Hematopoietic multipotent progenitor cell treated with erythropoietin and hydrocortisone succinate and interleukin-3 and kit ligand, for 15 days (in vitro differentiated cells): ENCODE measurements at regions not wholly inside any gene's neighbourhood (a gene's known extent, or its start where the extent isn't known, plus 50 kb on each side); places are given as distances from the start of the nearest gene placed in this dataset.
"Not testable (repeated sequence)": the region's sequence is repeated elsewhere in the genome, so short reads cannot be mapped to it uniquely, and the experiment has no call there.

Source experiments
- DNase-seq: peaks from one replicate; pipeline ENCODE4 v3.0.0-alpha.2; 2015; ENCODE audit warnings: low spot score

GRCh38 chr18:67865400-67865799, 348.9 kb upstream of the DSEL start:
- no peak for DNase-seq

GRCh38 chr18:67864677-67865340, 348.3 kb upstream of the DSEL start:
- no peak for DNase-seq

GRCh38 chr18:67862069-67862468, 345.5 kb upstream of the DSEL start:
- DNase-seq: no peak

GRCh38 chr18:67854340-67854739, 337.8 kb upstream of the DSEL start:
- no peak for DNase-seq

- DNase-seq: no peak
These were observed 330.0 kb upstream of the DSEL start for GRCh38 chr18:67846422-67847098.

GRCh38 chr18:67845035-67845434, 328.5 kb upstream of the DSEL start:
- no peak for DNase-seq

GRCh38 chr18:67840379-67840778, 323.9 kb upstream of the DSEL start:
- no peak for DNase-seq

GRCh38 chr18:67818432-67818831, 301.9 kb upstream of the DSEL start:
- DNase-seq: no peak

GRCh38 chr18:67815280-67815679, 298.8 kb upstream of the DSEL start:
- DNase-seq: no peak

GRCh38 chr18:67813380-67814028, 297.0 kb upstream of the DSEL start:
- no peak for DNase-seq

GRCh38 chr18:67805261-67805660, 288.7 kb upstream of the DSEL start:
- DNase-seq: no peak

- DNase-seq: no peak
These were observed 278.0 kb upstream of the DSEL start for GRCh38 chr18:67794521-67794920.

- DNase-seq: no peak
These were observed 274.0 kb upstream of the DSEL start for GRCh38 chr18:67790527-67790926.

GRCh38 chr18:67789165-67789545, 272.6 kb upstream of the DSEL start:
- DNase-seq: no peak

- no peak for DNase-seq
These were observed 272.0 kb upstream of the DSEL start for GRCh38 chr18:67788310-67789164.

GRCh38 chr18:67783196-67783946, 266.9 kb upstream of the DSEL start:
- no peak for DNase-seq

GRCh38 chr18:67778016-67778415, 261.5 kb upstream of the DSEL start:
- no peak for DNase-seq

GRCh38 chr18:67776929-67777328, 260.4 kb upstream of the DSEL start:
- DNase-seq: peak; percentile 3

- no peak for DNase-seq
These were observed 254.8 kb upstream of the DSEL start for GRCh38 chr18:67771271-67771670.

- DNase-seq: no peak
These were observed 254.0 kb upstream of the DSEL start for GRCh38 chr18:67770520-67770919.

GRCh38 chr18:67766930-67767329, 250.4 kb upstream of the DSEL start:
- DNase-seq: no peak

- not testable (repeated sequence) for DNase-seq
These were observed 235.7 kb upstream of the DSEL start for GRCh38 chr18:67752211-67752610.
